ENCODE measurements at regions not wholly inside any gene's neighbourhood (a gene's known extent, or its start where the extent isn't known, plus 50 kb on each side); places are given as distances from the start of the nearest gene placed in this dataset.

DNA sequence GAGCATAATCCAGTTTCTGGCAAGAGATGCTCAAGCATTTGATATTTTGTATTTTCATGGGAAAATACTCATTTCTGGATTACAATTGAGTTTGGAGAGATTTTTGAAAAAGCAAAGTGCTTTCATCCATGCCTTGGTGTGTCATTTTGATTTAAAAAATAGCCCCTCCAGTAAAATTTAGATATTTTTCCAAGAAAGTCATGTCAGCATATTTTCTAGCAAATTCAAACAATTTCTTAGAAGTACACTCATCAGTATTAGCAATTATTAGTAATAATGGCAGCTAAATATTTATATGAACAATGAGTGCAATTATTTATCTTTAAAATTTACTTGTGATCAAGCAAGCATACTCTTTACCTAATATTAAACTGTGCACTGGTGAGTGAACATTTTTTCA, 102.2 kb upstream of the TMEM161B start:
- TF ChIP-seq, protein P1, sequence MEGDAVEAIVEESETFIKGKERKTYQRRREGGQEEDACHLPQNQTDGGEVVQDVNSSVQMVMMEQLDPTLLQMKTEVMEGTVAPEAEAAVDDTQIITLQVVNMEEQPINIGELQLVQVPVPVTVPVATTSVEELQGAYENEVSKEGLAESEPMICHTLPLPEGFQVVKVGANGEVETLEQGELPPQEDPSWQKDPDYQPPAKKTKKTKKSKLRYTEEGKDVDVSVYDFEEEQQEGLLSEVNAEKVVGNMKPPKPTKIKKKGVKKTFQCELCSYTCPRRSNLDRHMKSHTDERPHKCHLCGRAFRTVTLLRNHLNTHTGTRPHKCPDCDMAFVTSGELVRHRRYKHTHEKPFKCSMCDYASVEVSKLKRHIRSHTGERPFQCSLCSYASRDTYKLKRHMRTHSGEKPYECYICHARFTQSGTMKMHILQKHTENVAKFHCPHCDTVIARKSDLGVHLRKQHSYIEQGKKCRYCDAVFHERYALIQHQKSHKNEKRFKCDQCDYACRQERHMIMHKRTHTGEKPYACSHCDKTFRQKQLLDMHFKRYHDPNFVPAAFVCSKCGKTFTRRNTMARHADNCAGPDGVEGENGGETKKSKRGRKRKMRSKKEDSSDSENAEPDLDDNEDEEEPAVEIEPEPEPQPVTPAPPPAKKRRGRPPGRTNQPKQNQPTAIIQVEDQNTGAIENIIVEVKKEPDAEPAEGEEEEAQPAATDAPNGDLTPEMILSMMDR (IDR thresholded peaks at IDR 0.05) = no peak
- TF ChIP-seq POLR2A (IDR thresholded peaks at IDR 0.05; ENCODE audit: low read depth) (no peak), POLR2AphosphoS5 (IDR thresholded peaks at IDR 0.05) (no peak), EP300 (IDR thresholded peaks at IDR 0.05) (no peak)
